ENCODE measurements at regions not wholly inside any gene's neighbourhood (a gene's known extent, or its start where the extent isn't known, plus 50 kb on each side); places are given as distances from the start of the nearest gene placed in this dataset.

GRCh38 chrX:22652596-22652995 lies 347.2 kb upstream of the DDX53 start:
- H3K27ac ChIP-seq (ENCODE audit: low read length) = no peak overlapping the region
- TF ChIP-seq EZH2phosphoT487 (IDR thresholded peaks at IDR 0.05; ENCODE audit: low read depth) (no peak), CTCF (IDR thresholded peaks at IDR 0.05; ENCODE audit: low read depth, low read length) (no peak)
- H3K27me3 ChIP-seq (ENCODE audit: low read depth, low read length) = no peaks in the 10 kb centered on the region
- no peak overlapping the region for H2AFZ ChIP-seq (ENCODE audit: low read depth, low read length)
- no peak overlapping the region for H3K4me3 ChIP-seq (ENCODE audit: low read length)
- no peaks in the 10 kb centered on the region for H3K36me3 ChIP-seq (replicated peaks; ENCODE audit: low read depth, low read length)
- no peak overlapping the region for H3K9ac ChIP-seq (ENCODE audit: low read length)
- H3K4me2 ChIP-seq (ENCODE audit: low read length) = no peak overlapping the region
- no peaks in the 10 kb centered on the region for H4K20me1 ChIP-seq (ENCODE audit: insufficient read depth, low read length)
- H3K9me3 ChIP-seq (ENCODE audit: insufficient read depth, low read length) = no peaks in the 10 kb centered on the region
- no peaks in the 10 kb centered on the region for H3K4me1 ChIP-seq (ENCODE audit: low read length)
- H3K79me2 ChIP-seq (ENCODE audit: low read length) = no peaks in the 10 kb centered on the region

GRCh38 chrX:22660756-22661155 lies 339.0 kb upstream of the DDX53 start:
- H3K27me3 ChIP-seq (ENCODE audit: low read depth, low read length) = no peaks in the 10 kb centered on the region
- H3K27ac ChIP-seq (ENCODE audit: low read length) = no peak overlapping the region
- no peaks in the 10 kb centered on the region for H3K9me3 ChIP-seq (ENCODE audit: insufficient read depth, low read length)
- no peak overlapping the region for H2AFZ ChIP-seq (ENCODE audit: low read depth, low read length)
- H3K4me1 ChIP-seq (ENCODE audit: low read length) = no peaks in the 10 kb centered on the region
- no peak overlapping the region for H3K4me2 ChIP-seq (ENCODE audit: low read length)
- no peak for TF ChIP-seq CTCF (IDR thresholded peaks at IDR 0.05; ENCODE audit: low read depth, low read length)
- no peak for TF ChIP-seq EZH2phosphoT487 (IDR thresholded peaks at IDR 0.05; ENCODE audit: low read depth)
- H3K36me3 ChIP-seq (replicated peaks; ENCODE audit: low read depth, low read length) = no peaks in the 10 kb centered on the region
- no peaks in the 10 kb centered on the region for H3K79me2 ChIP-seq (ENCODE audit: low read length)
- H4K20me1 ChIP-seq (ENCODE audit: insufficient read depth, low read length) = no peaks in the 10 kb centered on the region
- H3K9ac ChIP-seq (ENCODE audit: low read length) = no peak overlapping the region
- no peak overlapping the region for H3K4me3 ChIP-seq (ENCODE audit: low read length)

GRCh38 chrX:22662776-22663175 lies 337.0 kb upstream of the DDX53 start:
- no peaks in the 10 kb centered on the region for H3K27me3 ChIP-seq (ENCODE audit: low read depth, low read length)
- no peaks in the 10 kb centered on the region for H4K20me1 ChIP-seq (ENCODE audit: insufficient read depth, low read length)
- no peaks in the 10 kb centered on the region for H3K36me3 ChIP-seq (replicated peaks; ENCODE audit: low read depth, low read length)
- no peak overlapping the region for H3K4me3 ChIP-seq (ENCODE audit: low read length)
- no peak overlapping the region for H2AFZ ChIP-seq (ENCODE audit: low read depth, low read length)
- H3K9me3 ChIP-seq (ENCODE audit: insufficient read depth, low read length) = no peaks in the 10 kb centered on the region
- H3K4me1 ChIP-seq (ENCODE audit: low read length) = no peaks in the 10 kb centered on the region
- H3K79me2 ChIP-seq (ENCODE audit: low read length) = no peaks in the 10 kb centered on the region
- no peak overlapping the region for H3K9ac ChIP-seq (ENCODE audit: low read length)
- H3K27ac ChIP-seq (ENCODE audit: low read length) = no peak overlapping the region
- no peak overlapping the region for H3K4me2 ChIP-seq (ENCODE audit: low read length)
- TF ChIP-seq CTCF (IDR thresholded peaks at IDR 0.05; ENCODE audit: low read depth, low read length) (no peak), EZH2phosphoT487 (IDR thresholded peaks at IDR 0.05; ENCODE audit: low read depth) (no peak)

GRCh38 chrX:22664826-22665225 lies 334.9 kb upstream of the DDX53 start:
- Histone ChIP-seq H3K27me3 (ENCODE audit: low read depth, low read length) (no peaks in the 10 kb centered on the region), H3K27ac (ENCODE audit: low read length) (no peak overlapping the region), H3K4me3 (ENCODE audit: low read length) (no peak overlapping the region), H2AFZ (ENCODE audit: low read depth, low read length) (no peak overlapping the region), H3K4me1 (ENCODE audit: low read length) (no peaks in the 10 kb centered on the region), H3K9ac (ENCODE audit: low read length) (no peak overlapping the region), H4K20me1 (ENCODE audit: insufficient read depth, low read length) (no peaks in the 10 kb centered on the region), H3K9me3 (ENCODE audit: insufficient read depth, low read length) (no peaks in the 10 kb centered on the region), H3K36me3 (replicated peaks; ENCODE audit: low read depth, low read length) (no peaks in the 10 kb centered on the region), H3K4me2 (ENCODE audit: low read length) (no peak overlapping the region), H3K79me2 (ENCODE audit: low read length) (no peaks in the 10 kb centered on the region)
- TF ChIP-seq CTCF (IDR thresholded peaks at IDR 0.05; ENCODE audit: low read depth, low read length) = no peak
- TF ChIP-seq EZH2phosphoT487 (IDR thresholded peaks at IDR 0.05; ENCODE audit: low read depth) = no peak
